HepG2 (cell line): ENCODE measurements at regions not wholly inside any gene's neighbourhood (a gene's known extent, or its start where the extent isn't known, plus 50 kb on each side); places are given as distances from the start of the nearest gene placed in this dataset.

Experiments
- RAD21 ChIP-seq: fragments of 450-650 bp; formaldehyde crosslinking; IDR thresholded peaks from 2 replicates; pipeline ENCODE4 v1.5.0; 2020; ENCODE audit warnings: mild to moderate bottlenecking
- ZBTB10 ChIP-seq: sonication (generic); formaldehyde crosslinking; IDR thresholded peaks from 2 replicates; pipeline ENCODE4 v1.4.0; 2020; ENCODE audit warnings: missing genetic modification reagents, borderline replicate concordance
- ZNF318 ChIP-seq: sonication (generic); formaldehyde crosslinking; IDR thresholded peaks from 2 replicates; pipeline ENCODE4 v1.4.0; 2020; ENCODE audit warnings: mild to moderate bottlenecking, missing genetic modification reagents
- TF ChIP-seq, protein P1 (sequence below): sonication (generic); formaldehyde crosslinking; IDR thresholded peaks from 2 replicates; pipeline ENCODE4 v1.5.1; 2020; ENCODE audit warnings: mild to moderate bottlenecking, missing genetic modification reagents, borderline replicate concordance
- TF ChIP-seq, protein P2 (sequence below): sonication (generic); formaldehyde crosslinking; IDR thresholded peaks from 2 replicates; pipeline ENCODE4 v1.8.0; 2022; ENCODE audit warnings: missing genetic modification reagents, mild to moderate bottlenecking, moderate library complexity, borderline replicate concordance
- TF ChIP-seq, protein P3 (sequence below): sonication (generic); formaldehyde crosslinking; IDR thresholded peaks from 2 replicates; pipeline ENCODE4 v1.4.0; 2020; ENCODE audit warnings: missing genetic modification reagents, low read depth, mild to moderate bottlenecking, borderline replicate concordance

DNA sequence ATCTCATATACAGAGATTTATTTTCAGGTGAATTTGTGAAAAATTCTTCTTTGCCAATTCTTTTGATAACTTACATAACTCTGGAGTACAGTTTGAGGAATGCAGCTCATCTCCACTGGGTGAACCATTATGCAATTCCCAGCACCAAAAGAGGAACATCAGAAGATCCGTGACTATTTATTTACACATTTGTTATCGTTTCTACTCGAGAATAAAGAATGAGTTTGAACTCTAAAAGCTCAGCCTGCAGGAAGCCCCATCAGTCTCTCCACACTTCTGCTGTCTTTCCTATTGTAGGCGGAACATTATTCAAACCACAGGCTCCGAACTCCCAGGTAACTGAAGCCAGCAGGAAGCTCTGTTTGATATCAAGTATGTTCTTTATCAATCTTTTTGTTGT is 95.9 kb upstream of the IFNGR1 start (continued):
- TF ChIP-seq, protein P1, sequence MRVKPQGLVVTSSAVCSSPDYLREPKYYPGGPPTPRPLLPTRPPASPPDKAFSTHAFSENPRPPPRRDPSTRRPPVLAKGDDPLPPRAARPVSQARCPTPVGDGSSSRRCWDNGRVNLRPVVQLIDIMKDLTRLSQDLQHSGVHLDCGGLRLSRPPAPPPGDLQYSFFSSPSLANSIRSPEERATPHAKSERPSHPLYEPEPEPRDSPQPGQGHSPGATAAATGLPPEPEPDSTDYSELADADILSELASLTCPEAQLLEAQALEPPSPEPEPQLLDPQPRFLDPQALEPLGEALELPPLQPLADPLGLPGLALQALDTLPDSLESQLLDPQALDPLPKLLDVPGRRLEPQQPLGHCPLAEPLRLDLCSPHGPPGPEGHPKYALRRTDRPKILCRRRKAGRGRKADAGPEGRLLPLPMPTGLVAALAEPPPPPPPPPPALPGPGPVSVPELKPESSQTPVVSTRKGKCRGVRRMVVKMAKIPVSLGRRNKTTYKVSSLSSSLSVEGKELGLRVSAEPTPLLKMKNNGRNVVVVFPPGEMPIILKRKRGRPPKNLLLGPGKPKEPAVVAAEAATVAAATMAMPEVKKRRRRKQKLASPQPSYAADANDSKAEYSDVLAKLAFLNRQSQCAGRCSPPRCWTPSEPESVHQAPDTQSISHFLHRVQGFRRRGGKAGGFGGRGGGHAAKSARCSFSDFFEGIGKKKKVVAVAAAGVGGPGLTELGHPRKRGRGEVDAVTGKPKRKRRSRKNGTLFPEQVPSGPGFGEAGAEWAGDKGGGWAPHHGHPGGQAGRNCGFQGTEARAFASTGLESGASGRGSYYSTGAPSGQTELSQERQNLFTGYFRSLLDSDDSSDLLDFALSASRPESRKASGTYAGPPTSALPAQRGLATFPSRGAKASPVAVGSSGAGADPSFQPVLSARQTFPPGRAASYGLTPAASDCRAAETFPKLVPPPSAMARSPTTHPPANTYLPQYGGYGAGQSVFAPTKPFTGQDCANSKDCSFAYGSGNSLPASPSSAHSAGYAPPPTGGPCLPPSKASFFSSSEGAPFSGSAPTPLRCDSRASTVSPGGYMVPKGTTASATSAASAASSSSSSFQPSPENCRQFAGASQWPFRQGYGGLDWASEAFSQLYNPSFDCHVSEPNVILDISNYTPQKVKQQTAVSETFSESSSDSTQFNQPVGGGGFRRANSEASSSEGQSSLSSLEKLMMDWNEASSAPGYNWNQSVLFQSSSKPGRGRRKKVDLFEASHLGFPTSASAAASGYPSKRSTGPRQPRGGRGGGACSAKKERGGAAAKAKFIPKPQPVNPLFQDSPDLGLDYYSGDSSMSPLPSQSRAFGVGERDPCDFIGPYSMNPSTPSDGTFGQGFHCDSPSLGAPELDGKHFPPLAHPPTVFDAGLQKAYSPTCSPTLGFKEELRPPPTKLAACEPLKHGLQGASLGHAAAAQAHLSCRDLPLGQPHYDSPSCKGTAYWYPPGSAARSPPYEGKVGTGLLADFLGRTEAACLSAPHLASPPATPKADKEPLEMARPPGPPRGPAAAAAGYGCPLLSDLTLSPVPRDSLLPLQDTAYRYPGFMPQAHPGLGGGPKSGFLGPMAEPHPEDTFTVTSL (CRISPR knock-in tag), result peak; percentile 72; the same call in 1 of the 2 replicates
- TF ChIP-seq ZBTB10 (CRISPR knock-in tag) (no peak), ZNF318 (CRISPR knock-in tag) (no peak), RAD21 (no peak)
- TF ChIP-seq, protein P2, sequence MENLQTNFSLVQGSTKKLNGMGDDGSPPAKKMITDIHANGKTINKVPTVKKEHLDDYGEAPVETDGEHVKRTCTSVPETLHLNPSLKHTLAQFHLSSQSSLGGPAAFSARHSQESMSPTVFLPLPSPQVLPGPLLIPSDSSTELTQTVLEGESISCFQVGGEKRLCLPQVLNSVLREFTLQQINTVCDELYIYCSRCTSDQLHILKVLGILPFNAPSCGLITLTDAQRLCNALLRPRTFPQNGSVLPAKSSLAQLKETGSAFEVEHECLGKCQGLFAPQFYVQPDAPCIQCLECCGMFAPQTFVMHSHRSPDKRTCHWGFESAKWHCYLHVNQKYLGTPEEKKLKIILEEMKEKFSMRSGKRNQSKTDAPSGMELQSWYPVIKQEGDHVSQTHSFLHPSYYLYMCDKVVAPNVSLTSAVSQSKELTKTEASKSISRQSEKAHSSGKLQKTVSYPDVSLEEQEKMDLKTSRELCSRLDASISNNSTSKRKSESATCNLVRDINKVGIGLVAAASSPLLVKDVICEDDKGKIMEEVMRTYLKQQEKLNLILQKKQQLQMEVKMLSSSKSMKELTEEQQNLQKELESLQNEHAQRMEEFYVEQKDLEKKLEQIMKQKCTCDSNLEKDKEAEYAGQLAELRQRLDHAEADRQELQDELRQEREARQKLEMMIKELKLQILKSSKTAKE, result 0 out of 2 replicates have a peak, but pooled peaks have one; percentile 34
- TF ChIP-seq, protein P3, sequence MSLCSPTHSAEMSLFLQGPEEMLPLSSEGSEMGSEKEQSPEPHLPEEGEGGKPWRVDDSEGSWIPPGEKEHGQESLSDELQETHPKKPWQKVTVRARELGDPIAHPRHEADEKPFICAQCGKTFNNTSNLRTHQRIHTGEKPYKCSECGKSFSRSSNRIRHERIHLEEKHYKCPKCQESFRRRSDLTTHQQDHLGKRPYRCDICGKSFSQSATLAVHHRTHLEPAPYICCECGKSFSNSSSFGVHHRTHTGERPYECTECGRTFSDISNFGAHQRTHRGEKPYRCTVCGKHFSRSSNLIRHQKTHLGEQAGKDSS (CRISPR knock-in tag), result no peak
